Liver (tissue), 8 donors: ENCODE measurements at regions not wholly inside any gene's neighbourhood (a gene's known extent, or its start where the extent isn't known, plus 50 kb on each side); places are given as distances from the start of the nearest gene placed in this dataset.

Source experiments
- DNase-seq: peaks from one replicate; pipeline ENCODE4 v3.0.0-alpha.2; 2017; ENCODE audit warnings: low spot score
- H3K27ac ChIP-seq, 2 donors: one replicate each; pipeline ENCODE4 v1.7.0; 2013; ENCODE audit warnings: inconsistent platforms in 2 of 2, low read length in 2 of 2, control low read depth in 1 of 2, low read depth in 1 of 2, mild to moderate bottlenecking in 1 of 2
- H3K27me3 ChIP-seq, 4 donors: one replicate each; pipeline versions ENCODE4 v1.6.1 to v1.7.0; 2013; ENCODE audit warnings: low read length in 3 of 4, inconsistent platforms in 1 of 4, mild to moderate bottlenecking in 1 of 4, moderate library complexity in 1 of 4; ENCODE audit not compliant: control insufficient read depth in 4 of 4, insufficient read depth in 4 of 4
- H3K36me3 ChIP-seq, 4 donors: one replicate each; pipeline versions ENCODE4 v1.6.1 to v1.7.0; 2013; ENCODE audit warnings: low read length in 3 of 4, mild to moderate bottlenecking in 3 of 4, low read depth in 1 of 4, moderate library complexity in 1 of 4; ENCODE audit not compliant: control insufficient read depth in 4 of 4, insufficient read depth in 3 of 4
- H3K4me1 ChIP-seq, 4 donors: one replicate each; pipeline versions ENCODE4 v1.6.1 to v1.7.0; 2013; ENCODE audit warnings: low read length in 3 of 4, mild to moderate bottlenecking in 3 of 4, moderate library complexity in 1 of 4; ENCODE audit not compliant: control insufficient read depth in 4 of 4, insufficient read depth in 4 of 4
- H3K4me3 ChIP-seq, 3 donors: one replicate each; pipeline versions ENCODE4 v1.6.1 to v1.7.0; 2013; ENCODE audit warnings: low read length in 3 of 3, control low read depth in 1 of 3, low read depth in 1 of 3, mild to moderate bottlenecking in 1 of 3
- H3K9ac ChIP-seq, 2 donors: one replicate each; pipeline ENCODE4 v1.7.0; 2013; ENCODE audit warnings: low read length in 2 of 2, mild to moderate bottlenecking in 2 of 2, moderate library complexity in 2 of 2, control low read depth in 1 of 2, low read depth in 1 of 2
- H3K9me3 ChIP-seq, 4 donors: one replicate each; pipeline versions ENCODE4 v1.6.1 to v1.7.0; 2013; ENCODE audit warnings: low read length in 3 of 4; ENCODE audit not compliant: control insufficient read depth in 4 of 4
- CTCF ChIP-seq: fragments of 150-350 bp; IDR thresholded peaks from 2 replicates; pipeline ENCODE4 v1.5.1; 2017; ENCODE audit warnings: improper control_type of control experiment, low read depth, low read length; ENCODE audit not compliant: missing input control
- EGR1 ChIP-seq, 2 donors: IDR thresholded peaks; 2 replicates each; pipeline ENCODE4 v1.6.1; 2016 to 2018; ENCODE audit warnings: antibody characterized with exemption in 2 of 2, low read depth in 2 of 2
- FOXA1 ChIP-seq: IDR thresholded peaks from 2 replicates; pipeline ENCODE4 v1.6.1; 2016; ENCODE audit warnings: antibody characterized with exemption
- FOXA2 ChIP-seq: IDR thresholded peaks from 2 replicates; pipeline ENCODE4 v1.6.1; 2016; ENCODE audit warnings: antibody characterized with exemption
- GABPA ChIP-seq, 2 donors: IDR thresholded peaks in 1 of 2; conservative IDR thresholded peaks in 1 of 2; 2 replicates each; pipeline ENCODE4 v1.6.1; 2016; ENCODE audit warnings: antibody characterized with exemption in 2 of 2, mild to moderate bottlenecking in 1 of 2, moderate library complexity in 1 of 2
- HNF4A ChIP-seq, 2 donors: conservative IDR thresholded peaks; 2 replicates each; pipeline ENCODE4 v1.6.1; 2016; ENCODE audit warnings: antibody characterized with exemption in 2 of 2, mild to moderate bottlenecking in 2 of 2
- HNF4G ChIP-seq: IDR thresholded peaks from 2 replicates; pipeline ENCODE4 v1.6.1; 2016; ENCODE audit warnings: antibody characterized with exemption
- JUND ChIP-seq, 2 donors: IDR thresholded peaks; 2 replicates each; pipeline ENCODE4 v1.6.1; 2016; ENCODE audit warnings: antibody characterized with exemption in 2 of 2
- NR2F2 ChIP-seq: IDR thresholded peaks from 2 replicates; pipeline ENCODE4 v1.6.1; 2016; ENCODE audit warnings: antibody characterized with exemption
- RAD21 ChIP-seq, 2 donors: IDR thresholded peaks; 2 replicates each; pipeline ENCODE4 v1.6.1; 2016; ENCODE audit warnings: antibody characterized with exemption in 2 of 2, mild to moderate bottlenecking in 2 of 2
- RXRA ChIP-seq, 2 donors: IDR thresholded peaks; 2 replicates each; pipeline ENCODE4 v1.6.1; 2017 to 2018; ENCODE audit warnings: antibody characterized with exemption in 2 of 2, mild to moderate bottlenecking in 1 of 2
- SP1 ChIP-seq: IDR thresholded peaks from 2 replicates; pipeline ENCODE4 v1.6.1; 2018; ENCODE audit warnings: antibody characterized with exemption, mild to moderate bottlenecking
- TAF1 ChIP-seq: conservative IDR thresholded peaks from 2 replicates; pipeline ENCODE4 v1.6.1; 2016; ENCODE audit warnings: antibody characterized with exemption, mild to moderate bottlenecking
- YY1 ChIP-seq: IDR thresholded peaks from 2 replicates; pipeline ENCODE4 v1.6.1; 2016; ENCODE audit warnings: antibody characterized with exemption, mild to moderate bottlenecking
- WGBS: extraction: QIAGEN DNeasy Blood & Tissue Kit; methylation state at CpG from one replicate; pipeline ENCODE4 v1.1.7; 2013; 5-methylcytosine and 5-hydroxymethylcytosine counted together
- TF ChIP-seq, protein P1 (sequence below): IDR thresholded peaks from 2 replicates; pipeline ENCODE4 v1.6.1; 2016; ENCODE audit warnings: antibody characterized with exemption
- TF ChIP-seq, protein P2 (sequence below): IDR thresholded peaks from 2 replicates; pipeline ENCODE4 v1.6.1; 2016; ENCODE audit warnings: antibody characterized with exemption
- TF ChIP-seq, protein P3 (sequence below): IDR thresholded peaks from 2 replicates; pipeline ENCODE4 v1.6.1; 2016; ENCODE audit warnings: antibody characterized with exemption, mild to moderate bottlenecking
- TF ChIP-seq, protein P4 (sequence below): IDR thresholded peaks from 2 replicates; pipeline ENCODE4 v1.6.1; 2016; ENCODE audit warnings: antibody characterized with exemption
- donor health status: healthy.
- donor health status: healthy.
- donor health status: healthy.
- donor health status: healthy.
- donor health status: healthy.

DNA sequence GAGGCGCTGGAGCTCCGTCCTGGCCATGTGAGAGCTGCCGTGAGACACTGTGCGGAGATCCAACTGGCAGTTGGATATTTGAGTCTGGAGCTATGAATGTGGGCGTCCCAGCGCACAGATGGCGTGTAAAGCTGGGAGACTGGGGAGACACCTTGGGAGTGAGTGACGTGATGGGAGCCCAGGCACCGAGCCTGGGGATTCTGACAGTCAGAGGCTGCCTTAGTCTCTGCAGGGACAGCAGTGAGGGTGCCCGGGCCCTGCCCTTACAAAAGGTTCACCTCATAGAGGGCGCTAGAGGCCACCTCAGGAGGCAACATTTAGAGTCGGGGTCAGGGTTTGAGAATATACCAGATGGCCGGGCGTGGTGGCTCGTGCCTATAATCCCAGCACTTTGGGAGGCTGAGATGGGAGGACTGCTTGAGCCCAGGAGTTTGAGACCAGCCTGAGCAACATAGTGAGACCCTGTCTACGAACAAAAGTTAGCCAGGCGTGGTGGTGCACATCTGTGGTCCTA lies 194.1 kb upstream of the GSE1 start:
- no peak overlapping the region for H3K4me3 ChIP-seq
- H3K36me3 ChIP-seq = no peaks in the 10 kb centered on the region
- TF ChIP-seq HNF4G (no peak), RXRA (IDR thresholded peaks at IDR 0.05) (no peak), FOXA2 (no peak), RAD21 (IDR thresholded peaks at IDR 0.05) (no peak), SP1 (no peak), EGR1 (IDR thresholded peaks at IDR 0.05; ENCODE audit: low read depth in 2 of 2) (no peak), TAF1 (no peak), GABPA (IDR thresholded peaks at IDR 0.05 in 1 of 2, conservative IDR thresholded peaks at IDR 0.05 in 1 of 2) (no peak), HNF4A (conservative IDR thresholded peaks at IDR 0.05) (no peak), FOXA1 (no peak), CTCF (no peak), NR2F2 (no peak), YY1 (no peak), JUND (IDR thresholded peaks at IDR 0.05) (no peak)
- TF ChIP-seq, protein P1, sequence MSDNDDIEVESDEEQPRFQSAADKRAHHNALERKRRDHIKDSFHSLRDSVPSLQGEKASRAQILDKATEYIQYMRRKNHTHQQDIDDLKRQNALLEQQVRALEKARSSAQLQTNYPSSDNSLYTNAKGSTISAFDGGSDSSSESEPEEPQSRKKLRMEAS = no peak
- TF ChIP-seq, protein P2, sequence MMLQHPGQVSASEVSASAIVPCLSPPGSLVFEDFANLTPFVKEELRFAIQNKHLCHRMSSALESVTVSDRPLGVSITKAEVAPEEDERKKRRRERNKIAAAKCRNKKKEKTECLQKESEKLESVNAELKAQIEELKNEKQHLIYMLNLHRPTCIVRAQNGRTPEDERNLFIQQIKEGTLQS = no peak
- TF ChIP-seq, protein P3, sequence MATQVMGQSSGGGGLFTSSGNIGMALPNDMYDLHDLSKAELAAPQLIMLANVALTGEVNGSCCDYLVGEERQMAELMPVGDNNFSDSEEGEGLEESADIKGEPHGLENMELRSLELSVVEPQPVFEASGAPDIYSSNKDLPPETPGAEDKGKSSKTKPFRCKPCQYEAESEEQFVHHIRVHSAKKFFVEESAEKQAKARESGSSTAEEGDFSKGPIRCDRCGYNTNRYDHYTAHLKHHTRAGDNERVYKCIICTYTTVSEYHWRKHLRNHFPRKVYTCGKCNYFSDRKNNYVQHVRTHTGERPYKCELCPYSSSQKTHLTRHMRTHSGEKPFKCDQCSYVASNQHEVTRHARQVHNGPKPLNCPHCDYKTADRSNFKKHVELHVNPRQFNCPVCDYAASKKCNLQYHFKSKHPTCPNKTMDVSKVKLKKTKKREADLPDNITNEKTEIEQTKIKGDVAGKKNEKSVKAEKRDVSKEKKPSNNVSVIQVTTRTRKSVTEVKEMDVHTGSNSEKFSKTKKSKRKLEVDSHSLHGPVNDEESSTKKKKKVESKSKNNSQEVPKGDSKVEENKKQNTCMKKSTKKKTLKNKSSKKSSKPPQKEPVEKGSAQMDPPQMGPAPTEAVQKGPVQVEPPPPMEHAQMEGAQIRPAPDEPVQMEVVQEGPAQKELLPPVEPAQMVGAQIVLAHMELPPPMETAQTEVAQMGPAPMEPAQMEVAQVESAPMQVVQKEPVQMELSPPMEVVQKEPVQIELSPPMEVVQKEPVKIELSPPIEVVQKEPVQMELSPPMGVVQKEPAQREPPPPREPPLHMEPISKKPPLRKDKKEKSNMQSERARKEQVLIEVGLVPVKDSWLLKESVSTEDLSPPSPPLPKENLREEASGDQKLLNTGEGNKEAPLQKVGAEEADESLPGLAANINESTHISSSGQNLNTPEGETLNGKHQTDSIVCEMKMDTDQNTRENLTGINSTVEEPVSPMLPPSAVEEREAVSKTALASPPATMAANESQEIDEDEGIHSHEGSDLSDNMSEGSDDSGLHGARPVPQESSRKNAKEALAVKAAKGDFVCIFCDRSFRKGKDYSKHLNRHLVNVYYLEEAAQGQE = no peak
- TF ChIP-seq, protein P4, sequence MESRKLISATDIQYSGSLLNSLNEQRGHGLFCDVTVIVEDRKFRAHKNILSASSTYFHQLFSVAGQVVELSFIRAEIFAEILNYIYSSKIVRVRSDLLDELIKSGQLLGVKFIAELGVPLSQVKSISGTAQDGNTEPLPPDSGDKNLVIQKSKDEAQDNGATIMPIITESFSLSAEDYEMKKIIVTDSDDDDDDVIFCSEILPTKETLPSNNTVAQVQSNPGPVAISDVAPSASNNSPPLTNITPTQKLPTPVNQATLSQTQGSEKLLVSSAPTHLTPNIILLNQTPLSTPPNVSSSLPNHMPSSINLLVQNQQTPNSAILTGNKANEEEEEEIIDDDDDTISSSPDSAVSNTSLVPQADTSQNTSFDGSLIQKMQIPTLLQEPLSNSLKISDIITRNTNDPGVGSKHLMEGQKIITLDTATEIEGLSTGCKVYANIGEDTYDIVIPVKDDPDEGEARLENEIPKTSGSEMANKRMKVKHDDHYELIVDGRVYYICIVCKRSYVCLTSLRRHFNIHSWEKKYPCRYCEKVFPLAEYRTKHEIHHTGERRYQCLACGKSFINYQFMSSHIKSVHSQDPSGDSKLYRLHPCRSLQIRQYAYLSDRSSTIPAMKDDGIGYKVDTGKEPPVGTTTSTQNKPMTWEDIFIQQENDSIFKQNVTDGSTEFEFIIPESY = no peak
- no peaks in the 10 kb centered on the region for H3K27me3 ChIP-seq
- H3K9ac ChIP-seq = no peak overlapping the region
- H3K4me1 ChIP-seq = peaks cover 9 to 36% (median 22%) of the 10 kb centered on the region in 4 donors
- DNase-seq = no peak
- 93% methylated on average over 17 of the region's 17 CpGs for WGBS
- no peak overlapping the region for H3K27ac ChIP-seq
- no peaks in the 10 kb centered on the region for H3K9me3 ChIP-seq
